Kidney (tissue), 13 donors: ENCODE measurements at regions not wholly inside any gene's neighbourhood (a gene's known extent, or its start where the extent isn't known, plus 50 kb on each side); places are given as distances from the start of the nearest gene placed in this dataset.

Experiments used
- DNase-seq, 5 donors: peaks; one replicate each; pipeline ENCODE4 v3.0.0-alpha.2; 2013 to 2020
- FAIRE-seq: peaks from 2 replicates; lab custom pipeline; 2012; peaks lifted over from hg19 to GRCh38; lab: Jason Lieb, UNC
- H3K27ac ChIP-seq, 2 donors: one replicate each; pipeline ENCODE4 v1.7.0; 2013; ENCODE audit warnings: low read depth in 2 of 2, low read length in 2 of 2, inconsistent platforms in 1 of 2
- H3K27me3 ChIP-seq: one replicate; pipeline ENCODE4 v1.7.1; 2013; ENCODE audit warnings: low read length, inconsistent platforms; ENCODE audit not compliant: control insufficient read depth, insufficient read depth
- H3K36me3 ChIP-seq, 3 donors: one replicate each; pipeline versions ENCODE4 v1.7.0 to v1.7.1; 2013; ENCODE audit warnings: low read length in 3 of 3, control low read depth in 1 of 3, inconsistent platforms in 1 of 3; ENCODE audit not compliant: insufficient read depth in 3 of 3, control insufficient read depth in 2 of 3
- H3K4me1 ChIP-seq, 3 donors: one replicate each; pipeline versions ENCODE4 v1.7.0 to v1.7.1; 2013; ENCODE audit warnings: low read length in 3 of 3, inconsistent platforms in 1 of 3, low read depth in 1 of 3; ENCODE audit not compliant: control insufficient read depth in 2 of 3, insufficient read depth in 2 of 3
- H3K4me3 ChIP-seq, 3 donors: one replicate each; pipeline versions ENCODE4 v1.7.0 to v1.8.1; 2013; ENCODE audit warnings: low read length in 3 of 3, control low read depth in 1 of 3, inconsistent platforms in 1 of 3
- H3K9ac ChIP-seq, 3 donors: one replicate each; pipeline versions ENCODE4 v1.7.0 to v1.7.1; 2013; ENCODE audit warnings: low read length in 3 of 3, control low read depth in 1 of 3, inconsistent platforms in 1 of 3
- H3K9me3 ChIP-seq, 3 donors: one replicate each; pipeline versions ENCODE4 v1.7.0 to v1.7.1; 2013; ENCODE audit warnings: low read length in 3 of 3, control low read depth in 1 of 3, inconsistent platforms in 1 of 3; ENCODE audit not compliant: control insufficient read depth in 2 of 3, insufficient read depth in 1 of 3
- CTCF ChIP-seq: IDR thresholded peaks from 3 replicates; pipeline ENCODE4 v1.5.1; 2012; ENCODE audit warnings: mild to moderate bottlenecking, moderate library complexity, borderline replicate concordance; ENCODE audit not compliant: insufficient read depth; ENCODE audit errors: extremely low read depth
- intact Hi-C: fragments of 100-400 bp; cut with DNase I; formaldehyde crosslinking; loops from one replicate; pipeline ENCODE4 v1.11.1; 2022
- donor health status: control.
- donor health status: control.
- donor health status: control.
- donor health status: control.
- donor health status: control.
- donor health status: DM: yes; HTN: yes; CAD: no.
- donor health status: Normal renal cell carcinoma (clear cell type).

- no peak for DNase-seq
- Histone ChIP-seq H3K4me3 (no peak overlapping the region), H3K9ac (no peak overlapping the region), H3K27me3 (no peaks in the 10 kb centered on the region), H3K27ac (no peak overlapping the region), H3K9me3 (no peaks in the 10 kb centered on the region), H3K4me1 (no peaks in the 10 kb centered on the region), H3K36me3 (no peaks in the 10 kb centered on the region)
- intact Hi-C loops, result no loop called here
- FAIRE-seq, result no peak
- TF ChIP-seq CTCF, result no peak
These were observed 223.5 kb upstream of the NCAM2 start for GRCh38 chr21:20774737-20775136.

- intact Hi-C loops, result no loop called here
- no peak overlapping the region for H3K9ac ChIP-seq
- FAIRE-seq, result no peak
- no peak for TF ChIP-seq CTCF
- H3K27ac ChIP-seq, result no peak overlapping the region
- no peaks in the 10 kb centered on the region for H3K9me3 ChIP-seq
- H3K4me3 ChIP-seq, result no peak overlapping the region
- no peaks in the 10 kb centered on the region for H3K27me3 ChIP-seq
- DNase-seq, result no peak
- no peaks in the 10 kb centered on the region for H3K4me1 ChIP-seq
- no peaks in the 10 kb centered on the region for H3K36me3 ChIP-seq
These were observed 218.9 kb upstream of the NCAM2 start for GRCh38 chr21:20779321-20779720.

GRCh38 chr21:20783611-20784010, 214.6 kb upstream of the NCAM2 start:
- DNase-seq (no peak), FAIRE-seq (no peak)
- no peak for TF ChIP-seq CTCF
- no peaks in the 10 kb centered on the region for H3K9me3 ChIP-seq
- H3K4me1 ChIP-seq, result no peaks in the 10 kb centered on the region
- H3K4me3 ChIP-seq, result no peak overlapping the region
- no peak overlapping the region for H3K9ac ChIP-seq
- H3K27me3 ChIP-seq, result no peaks in the 10 kb centered on the region
- H3K27ac ChIP-seq, result no peak overlapping the region
- no peaks in the 10 kb centered on the region for H3K36me3 ChIP-seq
- intact Hi-C loops, result no loop called here

GRCh38 chr21:20789729-20790500, 208.3 kb upstream of the NCAM2 start:
- no peak overlapping the region for H3K27ac ChIP-seq
- TF ChIP-seq CTCF, result no peak

More at GRCh38 chr21:20789729-20790500, 208.3 kb upstream of the NCAM2 start:
- DNase-seq (no peak), FAIRE-seq (no peak)
- H3K9ac ChIP-seq, result no peak overlapping the region
- H3K4me3 ChIP-seq, result no peak overlapping the region
- no peaks in the 10 kb centered on the region for H3K4me1 ChIP-seq
- no peaks in the 10 kb centered on the region for H3K9me3 ChIP-seq
- intact Hi-C loops, result no loop called here
- H3K36me3 ChIP-seq, result no peaks in the 10 kb centered on the region
- H3K27me3 ChIP-seq, result no peaks in the 10 kb centered on the region
